Cardiac muscle cell (in vitro differentiated cells and primary cell): ENCODE measurements at regions not wholly inside any gene's neighbourhood (a gene's known extent, or its start where the extent isn't known, plus 50 kb on each side); places are given as distances from the start of the nearest gene placed in this dataset.

ENCODE experiments used
- DNase-seq, 2 donors: peaks; one replicate each; pipeline versions ENCODE4 v3.0.0 to v3.0.0-alpha.2; 2010 to 2017; ENCODE audit warnings: low read depth in 1 of 2, low spot score in 1 of 2
- H3K27ac ChIP-seq: fragments of 200-600 bp; sonication (generic); 2 replicates; pipeline ENCODE4 v1.5.1; 2016
- H3K27me3 ChIP-seq: fragments of 200-600 bp; sonication (generic); 2 replicates; pipeline ENCODE4 v1.6.0; 2016; ENCODE audit warnings: control low read depth
- H3K36me3 ChIP-seq: fragments of 200-600 bp; sonication (generic); 2 replicates; pipeline ENCODE4 v1.5.1; 2016; ENCODE audit warnings: control low read depth
- H3K4me1 ChIP-seq: fragments of 200-600 bp; sonication (generic); 2 replicates; pipeline ENCODE4 v1.8.1; 2017; ENCODE audit warnings: low read depth, mild to moderate bottlenecking, mixed run types
- H3K4me3 ChIP-seq: fragments of 200-600 bp; sonication (generic); 2 replicates; pipeline ENCODE4 v1.5.1; 2016; ENCODE audit warnings: mild to moderate bottlenecking
- H3K9me3 ChIP-seq: fragments of 200-600 bp; sonication (generic); 2 replicates; pipeline ENCODE4 v1.5.1; 2017; ENCODE audit warnings: low read depth, mild to moderate bottlenecking, control low read depth
- CTCF ChIP-seq: IDR thresholded peaks from 2 replicates; pipeline ENCODE4 v1.5.1; 2012; ENCODE audit warnings: low read depth, mild to moderate bottlenecking, low read length

GRCh38 chr6:114419175-114419574 is 76.4 kb upstream of the HS3ST5 start:
- H3K4me3 ChIP-seq: no peak overlapping the region
- DNase-seq: no peak
- no peak overlapping the region for H3K27ac ChIP-seq
- H3K36me3 ChIP-seq: no peaks in the 10 kb centered on the region
- H3K4me1 ChIP-seq: peaks cover 23% of the 10 kb centered on the region
- no peaks in the 10 kb centered on the region for H3K9me3 ChIP-seq
- no peaks in the 10 kb centered on the region for H3K27me3 ChIP-seq
- TF ChIP-seq CTCF: no peak

GRCh38 chr6:114418304-114418972 is 75.6 kb upstream of the HS3ST5 start:
- no peak for DNase-seq
- Histone ChIP-seq H3K4me3 (no peak overlapping the region), H3K27me3 (no peaks in the 10 kb centered on the region), H3K36me3 (no peaks in the 10 kb centered on the region), H3K9me3 (no peaks in the 10 kb centered on the region), H3K27ac (no peak overlapping the region), H3K4me1 (peaks cover 23% of the 10 kb centered on the region)
- TF ChIP-seq CTCF: no peak

- Histone ChIP-seq H3K4me1 (peaks cover 16% of the 10 kb centered on the region), H3K27me3 (no peaks in the 10 kb centered on the region), H3K36me3 (no peaks in the 10 kb centered on the region), H3K4me3 (no peak overlapping the region), H3K9me3 (no peaks in the 10 kb centered on the region), H3K27ac (no peak overlapping the region)
- no peak for TF ChIP-seq CTCF
- no peak for DNase-seq
Measured at GRCh38 chr6:114407426-114408035, 64.7 kb upstream of the HS3ST5 start.

GRCh38 chr6:114404339-114404955 is 61.6 kb upstream of the HS3ST5 start:
- H3K9me3 ChIP-seq: no peaks in the 10 kb centered on the region
- no peak for DNase-seq
- H3K27me3 ChIP-seq: no peaks in the 10 kb centered on the region
- no peaks in the 10 kb centered on the region for H3K36me3 ChIP-seq
- peaks cover 2% of the 10 kb centered on the region for H3K4me1 ChIP-seq
- H3K27ac ChIP-seq: no peak overlapping the region
- no peak overlapping the region for H3K4me3 ChIP-seq
- TF ChIP-seq CTCF: no peak

- Histone ChIP-seq H3K27me3 (no peaks in the 10 kb centered on the region), H3K4me1 (no peaks in the 10 kb centered on the region), H3K9me3 (no peaks in the 10 kb centered on the region), H3K36me3 (no peaks in the 10 kb centered on the region), H3K4me3 (no peak overlapping the region), H3K27ac (peak overlapping the region; percentile 30)
- no peak for DNase-seq
- TF ChIP-seq CTCF: no peak
Measured at GRCh38 chr6:114403858-114404257, 61.0 kb upstream of the HS3ST5 start.
